ENCODE measurements at regions not wholly inside any gene's neighbourhood (a gene's known extent, or its start where the extent isn't known, plus 50 kb on each side); places are given as distances from the start of the nearest gene placed in this dataset.

DNA sequence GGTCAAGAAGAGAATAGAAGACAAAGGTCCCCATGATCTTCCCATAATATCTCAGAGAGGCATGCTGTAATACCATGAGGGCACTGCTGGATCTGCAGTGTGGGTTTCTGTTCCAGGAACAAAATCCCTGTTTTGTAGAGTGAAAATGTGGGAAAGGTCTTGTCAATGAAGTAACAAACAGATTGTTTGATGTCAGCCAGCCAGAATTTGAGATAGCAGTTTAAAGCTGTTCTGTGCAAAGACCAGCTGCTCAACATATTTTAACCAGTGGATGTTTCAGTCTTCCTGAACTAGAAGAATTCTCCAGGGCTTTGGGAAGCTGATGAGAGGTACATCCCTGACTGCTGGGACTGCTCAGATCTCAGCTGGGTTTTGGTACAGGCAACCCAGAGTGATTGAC lies 1012.5 kb downstream of the DNAJB9 start:
- TF ChIP-seq, protein P1, sequence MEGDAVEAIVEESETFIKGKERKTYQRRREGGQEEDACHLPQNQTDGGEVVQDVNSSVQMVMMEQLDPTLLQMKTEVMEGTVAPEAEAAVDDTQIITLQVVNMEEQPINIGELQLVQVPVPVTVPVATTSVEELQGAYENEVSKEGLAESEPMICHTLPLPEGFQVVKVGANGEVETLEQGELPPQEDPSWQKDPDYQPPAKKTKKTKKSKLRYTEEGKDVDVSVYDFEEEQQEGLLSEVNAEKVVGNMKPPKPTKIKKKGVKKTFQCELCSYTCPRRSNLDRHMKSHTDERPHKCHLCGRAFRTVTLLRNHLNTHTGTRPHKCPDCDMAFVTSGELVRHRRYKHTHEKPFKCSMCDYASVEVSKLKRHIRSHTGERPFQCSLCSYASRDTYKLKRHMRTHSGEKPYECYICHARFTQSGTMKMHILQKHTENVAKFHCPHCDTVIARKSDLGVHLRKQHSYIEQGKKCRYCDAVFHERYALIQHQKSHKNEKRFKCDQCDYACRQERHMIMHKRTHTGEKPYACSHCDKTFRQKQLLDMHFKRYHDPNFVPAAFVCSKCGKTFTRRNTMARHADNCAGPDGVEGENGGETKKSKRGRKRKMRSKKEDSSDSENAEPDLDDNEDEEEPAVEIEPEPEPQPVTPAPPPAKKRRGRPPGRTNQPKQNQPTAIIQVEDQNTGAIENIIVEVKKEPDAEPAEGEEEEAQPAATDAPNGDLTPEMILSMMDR (IDR thresholded peaks at IDR 0.05; ENCODE audit: low read length), result no peak
- TF ChIP-seq EZH2phosphoT487 (IDR thresholded peaks at IDR 0.05; ENCODE audit: low read length) (no peak), EZH2 (optimal IDR thresholded peaks at IDR 0.05; ENCODE audit: low read depth, low read length) (no peak)

All from MM.1S (cell line).